Transverse colon (tissue), 4 donors: ENCODE measurements at regions not wholly inside any gene's neighbourhood (a gene's known extent, or its start where the extent isn't known, plus 50 kb on each side); places are given as distances from the start of the nearest gene placed in this dataset.

Source experiments
- CTCF ChIP-seq, 5 experiments: fragments of 200-600 bp in 3 of 5; fragments of 450-650 bp in 2 of 5; sonication (generic) in 3 of 5; IDR thresholded peaks; 1 replicate in 2 of 5; 2 replicates in 3 of 5; pipeline ENCODE4 v1.5.1; 2016 to 2017; ENCODE audit warnings: antibody characterized with exemption in 5 of 5, inconsistent platforms in 3 of 5, mild to moderate bottlenecking in 2 of 5, moderate library complexity in 1 of 5
- EP300 ChIP-seq: sonication (generic); formaldehyde crosslinking; IDR thresholded peaks from one replicate; pipeline ENCODE4 v1.6.1; 2017; ENCODE audit warnings: antibody characterized with exemption, low read depth
- POLR2A ChIP-seq: fragments of 450-650 bp; IDR thresholded peaks from one replicate; pipeline ENCODE4 v1.6.1; 2016; ENCODE audit warnings: antibody characterized with exemption, mild to moderate bottlenecking, moderate library complexity
- POLR2AphosphoS5 ChIP-seq, 3 donors: sonication (generic); formaldehyde crosslinking; IDR thresholded peaks; one replicate each; pipeline ENCODE4 v1.6.1; 2016; ENCODE audit warnings: antibody characterized with exemption in 3 of 3

- no peak for TF ChIP-seq CTCF (IDR thresholded peaks at IDR 0.05)
- TF ChIP-seq EP300 = no peak
- no peak for TF ChIP-seq POLR2AphosphoS5 (IDR thresholded peaks at IDR 0.05)
- TF ChIP-seq POLR2A = no peak
Observed at GRCh38 chr6:33964387-33964786, 160.6 kb upstream of the MLN start.
